ENCODE measurements at regions not wholly inside any gene's neighbourhood (a gene's known extent, or its start where the extent isn't known, plus 50 kb on each side); places are given as distances from the start of the nearest gene placed in this dataset.

DNA sequence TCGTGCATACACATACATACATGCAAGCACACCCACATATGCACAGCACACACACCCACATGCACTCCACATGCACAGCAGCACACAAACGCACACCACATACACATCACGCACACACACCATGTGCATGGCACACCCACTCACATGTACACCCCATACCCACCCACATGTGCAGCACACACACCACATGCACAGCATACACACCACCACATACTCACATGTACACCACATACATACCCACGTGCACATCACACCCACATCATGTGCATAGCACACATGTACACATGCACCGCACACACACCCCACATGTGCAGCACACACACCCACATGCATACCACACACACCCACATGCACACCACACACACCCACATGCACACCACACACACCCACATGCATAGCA, 132.0 kb upstream of the RGPD4 start:
- H3K36me3 ChIP-seq, result no peaks in the 10 kb centered on the region
- intact Hi-C loops (cut with DNase I; ENCODE audit: low total_unique reads), result no loop called here

DNA sequence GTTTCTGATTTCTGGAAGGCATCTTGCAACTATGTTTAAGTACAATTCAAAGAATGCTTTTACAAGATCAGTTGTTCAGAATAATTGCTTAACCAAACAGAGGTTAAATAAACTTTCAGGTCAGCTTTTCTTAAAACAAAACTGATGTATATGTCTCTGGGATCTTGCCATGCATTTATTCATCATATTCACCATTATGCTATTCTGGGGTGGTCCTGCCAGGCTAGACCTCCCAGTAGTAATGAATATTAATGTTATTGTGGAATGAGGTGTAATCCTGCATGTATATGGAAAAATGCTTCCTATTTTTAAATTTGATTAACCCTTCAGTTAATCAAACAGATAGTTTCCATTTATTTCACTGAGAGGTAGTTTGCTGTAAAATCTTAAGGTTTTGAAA, 129.3 kb upstream of the RGPD4 start:
- Histone ChIP-seq H3K4me3 (no peak overlapping the region), H3K9me3 (no peaks in the 10 kb centered on the region), H3K4me1 (no peaks in the 10 kb centered on the region), H3K27ac (no peak overlapping the region), H3K27me3 (no peaks in the 10 kb centered on the region), H3K36me3 (no peaks in the 10 kb centered on the region)
- intact Hi-C loops (cut with DNase I; ENCODE audit: low total_unique reads), result no loop called here
- DNase-seq, result no peak
- no peak for TF ChIP-seq POLR2A (IDR thresholded peaks at IDR 0.05)
- TF ChIP-seq, protein P1, sequence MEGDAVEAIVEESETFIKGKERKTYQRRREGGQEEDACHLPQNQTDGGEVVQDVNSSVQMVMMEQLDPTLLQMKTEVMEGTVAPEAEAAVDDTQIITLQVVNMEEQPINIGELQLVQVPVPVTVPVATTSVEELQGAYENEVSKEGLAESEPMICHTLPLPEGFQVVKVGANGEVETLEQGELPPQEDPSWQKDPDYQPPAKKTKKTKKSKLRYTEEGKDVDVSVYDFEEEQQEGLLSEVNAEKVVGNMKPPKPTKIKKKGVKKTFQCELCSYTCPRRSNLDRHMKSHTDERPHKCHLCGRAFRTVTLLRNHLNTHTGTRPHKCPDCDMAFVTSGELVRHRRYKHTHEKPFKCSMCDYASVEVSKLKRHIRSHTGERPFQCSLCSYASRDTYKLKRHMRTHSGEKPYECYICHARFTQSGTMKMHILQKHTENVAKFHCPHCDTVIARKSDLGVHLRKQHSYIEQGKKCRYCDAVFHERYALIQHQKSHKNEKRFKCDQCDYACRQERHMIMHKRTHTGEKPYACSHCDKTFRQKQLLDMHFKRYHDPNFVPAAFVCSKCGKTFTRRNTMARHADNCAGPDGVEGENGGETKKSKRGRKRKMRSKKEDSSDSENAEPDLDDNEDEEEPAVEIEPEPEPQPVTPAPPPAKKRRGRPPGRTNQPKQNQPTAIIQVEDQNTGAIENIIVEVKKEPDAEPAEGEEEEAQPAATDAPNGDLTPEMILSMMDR (IDR thresholded peaks at IDR 0.05), result no peak

More for the DNA sequence above, 132.0 kb upstream of the RGPD4 start:
- TF ChIP-seq POLR2A (IDR thresholded peaks at IDR 0.05), result no peak
- TF ChIP-seq, protein P1 (IDR thresholded peaks at IDR 0.05), result no peak
- Histone ChIP-seq H3K9me3 (no peaks in the 10 kb centered on the region), H3K4me1 (no peaks in the 10 kb centered on the region), H3K4me3 (no peak overlapping the region), H3K27me3 (no peaks in the 10 kb centered on the region), H3K27ac (no peak overlapping the region)
- no peak for DNase-seq

DNA sequence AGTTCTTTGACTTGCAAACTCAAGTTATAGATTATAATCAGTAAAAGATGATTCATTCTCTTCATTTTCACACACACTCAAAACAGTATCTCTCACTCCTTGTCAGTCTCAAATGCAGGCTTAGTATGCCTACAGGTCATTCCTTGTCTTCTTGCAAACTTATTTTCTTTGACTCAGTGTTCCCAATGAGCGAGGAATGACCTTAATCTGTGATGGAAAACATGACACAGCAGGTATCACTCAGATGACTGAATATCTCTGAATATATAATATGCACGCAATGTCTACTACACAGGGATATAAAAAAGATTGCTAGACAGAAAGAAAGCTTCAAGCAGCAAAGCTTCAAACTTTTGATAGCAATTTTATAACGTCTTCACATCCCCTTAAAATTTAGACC, 127.8 kb upstream of the RGPD4 start:
- no peaks in the 10 kb centered on the region for H3K27me3 ChIP-seq
- H3K27ac ChIP-seq, result no peak overlapping the region
- TF ChIP-seq, protein P1 (IDR thresholded peaks at IDR 0.05), result no peak
- no peak for TF ChIP-seq POLR2A (IDR thresholded peaks at IDR 0.05)
- H3K4me1 ChIP-seq, result no peaks in the 10 kb centered on the region
- H3K9me3 ChIP-seq, result no peaks in the 10 kb centered on the region
- no peak overlapping the region for H3K4me3 ChIP-seq
- intact Hi-C loops (cut with DNase I; ENCODE audit: low total_unique reads), result no loop called here
- no peaks in the 10 kb centered on the region for H3K36me3 ChIP-seq
- DNase-seq, result no peak

DNA sequence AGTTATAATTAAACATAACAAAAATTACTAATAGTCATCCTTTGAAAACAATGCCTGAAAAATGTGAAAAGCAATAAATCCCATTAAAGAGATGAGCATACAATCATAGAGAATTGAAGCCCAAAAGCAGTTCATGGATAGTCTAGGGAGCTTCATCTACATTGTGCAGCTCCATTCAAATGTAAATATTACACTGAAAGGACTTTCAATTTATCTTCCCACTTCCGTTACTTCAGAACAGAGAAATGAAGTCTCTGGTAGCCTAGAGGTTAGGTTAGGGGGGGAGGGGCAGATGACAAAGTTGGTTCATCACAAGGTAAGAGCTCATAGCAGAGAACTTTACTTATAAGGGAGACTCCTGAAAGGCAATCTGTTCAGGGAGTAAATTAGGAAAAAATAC, 126.6 kb upstream of the RGPD4 start:
- intact Hi-C loops (cut with DNase I; ENCODE audit: low total_unique reads), result no loop called here
- no peaks in the 10 kb centered on the region for H3K27me3 ChIP-seq
- TF ChIP-seq POLR2A (IDR thresholded peaks at IDR 0.05), result no peak
- TF ChIP-seq, protein P1 (IDR thresholded peaks at IDR 0.05), result no peak
- no peaks in the 10 kb centered on the region for H3K9me3 ChIP-seq
- H3K36me3 ChIP-seq, result no peaks in the 10 kb centered on the region
- H3K27ac ChIP-seq, result no peak overlapping the region
- no peaks in the 10 kb centered on the region for H3K4me1 ChIP-seq
- no peak overlapping the region for H3K4me3 ChIP-seq
- no peak for DNase-seq

- H3K36me3 ChIP-seq, result no peaks in the 10 kb centered on the region
- no peak overlapping the region for H3K4me3 ChIP-seq
- no peak for TF ChIP-seq POLR2A (IDR thresholded peaks at IDR 0.05)
- TF ChIP-seq, protein P1 (IDR thresholded peaks at IDR 0.05), result no peak
- H3K27me3 ChIP-seq, result no peaks in the 10 kb centered on the region
- H3K27ac ChIP-seq, result no peak overlapping the region
- H3K9me3 ChIP-seq, result no peaks in the 10 kb centered on the region
- intact Hi-C loops (cut with DNase I; ENCODE audit: low total_unique reads), result no loop called here
- H3K4me1 ChIP-seq, result no peaks in the 10 kb centered on the region
- no peak for DNase-seq
Measured at GRCh38 chr2:107711941-107712340, 114.8 kb upstream of the RGPD4 start.

Measured in uterus (tissue), 3 donors.